Prostate gland (tissue), 2 donors: ENCODE measurements at regions not wholly inside any gene's neighbourhood (a gene's known extent, or its start where the extent isn't known, plus 50 kb on each side); places are given as distances from the start of the nearest gene placed in this dataset.
A peak's percentile ranks its signal among the peaks of the same experiment; 100 is the strongest.

Source experiments
- DNase-seq: peaks from one replicate; pipeline ENCODE4 v3.0.0-alpha.2; 2019; ENCODE audit warnings: low spot score
- H3K27ac ChIP-seq, 2 donors: fragments of 200-600 bp; sonication (generic); 2 replicates each; pipeline ENCODE4 v1.5.1; 2017 to 2019
- H3K27me3 ChIP-seq: fragments of 200-600 bp; sonication (generic); replicated peaks from 2 replicates; pipeline ENCODE4 v1.5.1; 2019; ENCODE audit not compliant: insufficient read depth
- H3K36me3 ChIP-seq, 2 donors: fragments of 200-600 bp; sonication (generic); 1 replicate in 1 of 2; 2 replicates in 1 of 2; pipeline versions ENCODE4 v1.5.1 to v1.8.1; 2017 to 2019
- H3K4me1 ChIP-seq: fragments of 200-600 bp; sonication (generic); replicated peaks from 2 replicates; pipeline ENCODE4 v1.5.1; 2019
- H3K4me3 ChIP-seq, 2 donors: fragments of 200-600 bp; sonication (generic); 2 replicates each; pipeline ENCODE4 v1.5.1; 2017 to 2019
- H3K9me3 ChIP-seq: fragments of 200-600 bp; sonication (generic); 2 replicates; pipeline ENCODE4 v1.5.1; 2017
- POLR2A ChIP-seq: fragments of 450-650 bp; IDR thresholded peaks from one replicate; pipeline ENCODE4 v1.6.1; 2016; ENCODE audit warnings: antibody characterized with exemption, mild to moderate bottlenecking
- POLR2AphosphoS5 ChIP-seq: sonication (generic); formaldehyde crosslinking; IDR thresholded peaks from one replicate; pipeline ENCODE4 v1.6.1; 2017; ENCODE audit warnings: antibody characterized with exemption
- WGBS: methylation state at CpG from one replicate; pipeline ENCODE4 v1.1.5; 2018; 5-methylcytosine and 5-hydroxymethylcytosine counted together
- intact Hi-C: fragments of 100-400 bp; cut with DNase I; formaldehyde crosslinking; loops from one replicate; pipeline ENCODE4 v1.14.2; 2022
- TF ChIP-seq, protein P1 (sequence below), 4 experiments: fragments of 200-600 bp in 2 of 4; fragments of 450-650 bp in 2 of 4; sonication (generic) in 2 of 4; IDR thresholded peaks; 1 replicate in 3 of 4; 2 replicates in 1 of 4; pipeline ENCODE4 v1.5.1; 2016 to 2019; ENCODE audit warnings: antibody characterized with exemption in 4 of 4, mild to moderate bottlenecking in 2 of 4, moderate library complexity in 2 of 4

DNA sequence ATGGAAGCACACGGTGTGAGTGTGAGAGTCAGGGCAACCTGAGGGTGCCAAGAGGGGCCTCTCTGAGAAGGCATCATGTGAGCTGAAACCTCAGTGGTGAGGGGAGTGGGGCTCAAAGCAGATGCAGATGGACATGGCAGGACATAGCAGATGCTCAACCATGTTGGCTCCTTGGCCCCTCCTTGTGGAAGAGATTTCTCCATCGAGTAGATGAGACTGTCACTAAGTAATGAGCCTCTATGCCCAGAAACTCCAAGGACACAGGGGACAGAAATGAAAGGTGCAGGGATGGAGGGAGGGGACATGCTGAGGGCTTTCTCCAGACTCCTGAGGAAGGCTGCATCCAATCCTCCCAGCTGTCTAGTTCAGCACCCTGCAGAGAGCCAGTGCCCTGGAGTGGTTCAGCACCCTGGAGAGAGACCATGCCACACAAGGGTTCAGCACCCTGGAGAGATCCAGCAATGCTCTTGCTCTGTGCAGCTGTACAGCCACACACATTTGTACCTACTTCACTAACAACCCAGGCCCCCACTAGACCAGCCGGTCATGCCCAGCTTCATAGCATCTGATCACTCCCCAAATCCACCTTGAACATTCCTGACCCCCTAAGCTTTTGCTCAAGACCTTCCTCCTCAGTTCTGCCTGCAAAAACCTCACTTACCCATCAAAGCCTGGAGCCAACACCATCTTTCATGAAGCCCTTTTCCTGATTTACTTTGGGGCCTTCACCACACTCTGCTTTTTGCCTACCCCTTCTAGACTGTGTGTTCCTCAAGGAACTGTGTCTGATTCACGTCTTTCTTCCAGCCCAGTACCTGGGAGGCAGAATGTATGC lies 252.0 kb downstream of the CTTN start:
- TF ChIP-seq POLR2AphosphoS5 = no peak
- TF ChIP-seq, protein P1, sequence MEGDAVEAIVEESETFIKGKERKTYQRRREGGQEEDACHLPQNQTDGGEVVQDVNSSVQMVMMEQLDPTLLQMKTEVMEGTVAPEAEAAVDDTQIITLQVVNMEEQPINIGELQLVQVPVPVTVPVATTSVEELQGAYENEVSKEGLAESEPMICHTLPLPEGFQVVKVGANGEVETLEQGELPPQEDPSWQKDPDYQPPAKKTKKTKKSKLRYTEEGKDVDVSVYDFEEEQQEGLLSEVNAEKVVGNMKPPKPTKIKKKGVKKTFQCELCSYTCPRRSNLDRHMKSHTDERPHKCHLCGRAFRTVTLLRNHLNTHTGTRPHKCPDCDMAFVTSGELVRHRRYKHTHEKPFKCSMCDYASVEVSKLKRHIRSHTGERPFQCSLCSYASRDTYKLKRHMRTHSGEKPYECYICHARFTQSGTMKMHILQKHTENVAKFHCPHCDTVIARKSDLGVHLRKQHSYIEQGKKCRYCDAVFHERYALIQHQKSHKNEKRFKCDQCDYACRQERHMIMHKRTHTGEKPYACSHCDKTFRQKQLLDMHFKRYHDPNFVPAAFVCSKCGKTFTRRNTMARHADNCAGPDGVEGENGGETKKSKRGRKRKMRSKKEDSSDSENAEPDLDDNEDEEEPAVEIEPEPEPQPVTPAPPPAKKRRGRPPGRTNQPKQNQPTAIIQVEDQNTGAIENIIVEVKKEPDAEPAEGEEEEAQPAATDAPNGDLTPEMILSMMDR (IDR thresholded peaks at IDR 0.05) = no peak
- TF ChIP-seq POLR2A = no peak
- Histone ChIP-seq H3K4me3 (no peak overlapping the region), H3K36me3 (no peaks in the 10 kb centered on the region), H3K27ac (no peak overlapping the region), H3K9me3 (no peaks in the 10 kb centered on the region), H3K4me1 (no peaks in the 10 kb centered on the region), H3K27me3 (no peaks in the 10 kb centered on the region)
- 59% methylated on average over 4 of the region's 4 CpGs for WGBS
- DNase-seq = peak; percentile 46
- intact Hi-C loops = no loop called here

DNA sequence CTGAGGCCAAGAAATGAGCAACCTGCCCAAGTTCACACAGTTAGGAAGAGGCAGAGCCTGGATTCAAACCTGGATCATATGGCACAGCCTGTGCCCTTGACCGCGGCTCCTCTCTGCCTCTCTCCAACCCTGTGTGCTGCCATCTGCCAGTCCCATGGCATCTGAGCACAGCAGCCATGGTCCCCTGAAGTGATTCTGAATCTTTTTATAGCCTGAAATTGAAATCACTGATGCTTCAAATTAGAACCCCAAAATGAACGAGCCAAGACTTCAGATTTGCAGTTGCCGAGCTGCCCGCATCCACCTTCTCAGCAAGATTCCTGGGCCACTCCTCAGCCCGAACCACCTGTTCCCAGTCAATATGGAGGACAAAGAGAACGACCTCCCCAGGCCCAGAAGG lies 252.7 kb downstream of the CTTN start:
- intact Hi-C loops = no loop called here
- Histone ChIP-seq H3K4me3 (no peak overlapping the region), H3K9me3 (no peaks in the 10 kb centered on the region), H3K27me3 (no peaks in the 10 kb centered on the region), H3K36me3 (no peaks in the 10 kb centered on the region), H3K27ac (no peak overlapping the region), H3K4me1 (no peaks in the 10 kb centered on the region)
- DNase-seq = no peak
- WGBS = 87% methylated on average over 7 of the region's 7 CpGs
- TF ChIP-seq POLR2A (no peak), POLR2AphosphoS5 (no peak)
- TF ChIP-seq, protein P1 (IDR thresholded peaks at IDR 0.05) = no peak

DNA sequence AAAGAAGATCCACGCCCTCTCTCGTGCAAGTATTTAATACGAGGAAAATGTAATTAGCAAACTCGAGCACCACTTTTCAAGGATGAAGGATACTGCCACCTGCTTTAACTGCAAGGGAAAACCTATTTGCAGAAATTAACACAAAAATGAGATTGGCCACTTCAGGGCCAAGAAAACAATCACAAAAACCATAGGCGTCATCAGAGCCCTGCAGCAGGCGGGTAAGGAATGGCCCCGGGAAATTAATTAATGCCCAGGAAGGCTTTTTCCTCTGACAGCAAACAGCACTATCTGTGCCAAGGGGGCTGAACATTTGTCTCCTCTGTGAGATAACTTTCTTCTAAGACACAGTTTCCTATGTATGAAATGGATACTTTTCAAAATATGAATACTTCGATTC lies 255.7 kb downstream of the CTTN start:
- no peaks in the 10 kb centered on the region for H3K9me3 ChIP-seq
- H3K27me3 ChIP-seq = no peaks in the 10 kb centered on the region
- DNase-seq = no peak
- H3K4me1 ChIP-seq = no peaks in the 10 kb centered on the region
- WGBS = 71% methylated on average over 8 of the region's 8 CpGs
- intact Hi-C loops = no loop called here
- no peaks in the 10 kb centered on the region for H3K36me3 ChIP-seq
- H3K27ac ChIP-seq = no peak overlapping the region
- H3K4me3 ChIP-seq = no peak overlapping the region
- TF ChIP-seq, protein P1 (IDR thresholded peaks at IDR 0.05) = no peak
- TF ChIP-seq POLR2AphosphoS5 (no peak), POLR2A (no peak)

DNA sequence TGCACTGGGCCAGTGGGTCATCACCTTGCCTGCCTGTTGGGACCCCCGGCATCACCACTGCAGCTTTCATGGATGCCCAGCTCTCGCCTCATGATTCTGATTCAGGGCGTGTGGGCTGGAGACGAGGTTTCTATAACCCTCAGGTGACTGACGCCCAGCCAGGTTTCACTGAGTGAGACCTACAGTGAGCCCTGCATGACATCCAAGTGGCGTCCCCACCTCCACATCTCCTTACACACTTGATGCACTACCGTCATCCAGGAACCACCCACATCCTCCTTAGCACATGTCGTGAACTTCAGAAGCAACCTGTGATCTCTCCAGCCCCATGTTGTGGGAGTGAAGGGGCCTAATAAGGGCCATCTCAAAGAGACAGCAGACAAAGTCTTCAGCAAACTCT lies 257.5 kb downstream of the CTTN start:
- intact Hi-C loops = no loop called here
- WGBS = 83% methylated on average over 8 of the region's 8 CpGs
- no peaks in the 10 kb centered on the region for H3K27me3 ChIP-seq
- no peak overlapping the region for H3K27ac ChIP-seq
- no peaks in the 10 kb centered on the region for H3K4me1 ChIP-seq
- TF ChIP-seq POLR2AphosphoS5 (no peak), POLR2A (no peak)
- TF ChIP-seq, protein P1 (IDR thresholded peaks at IDR 0.05) = no peak
- H3K36me3 ChIP-seq = no peaks in the 10 kb centered on the region
- no peak overlapping the region for H3K4me3 ChIP-seq
- H3K9me3 ChIP-seq = no peaks in the 10 kb centered on the region
- no peak for DNase-seq

DNA sequence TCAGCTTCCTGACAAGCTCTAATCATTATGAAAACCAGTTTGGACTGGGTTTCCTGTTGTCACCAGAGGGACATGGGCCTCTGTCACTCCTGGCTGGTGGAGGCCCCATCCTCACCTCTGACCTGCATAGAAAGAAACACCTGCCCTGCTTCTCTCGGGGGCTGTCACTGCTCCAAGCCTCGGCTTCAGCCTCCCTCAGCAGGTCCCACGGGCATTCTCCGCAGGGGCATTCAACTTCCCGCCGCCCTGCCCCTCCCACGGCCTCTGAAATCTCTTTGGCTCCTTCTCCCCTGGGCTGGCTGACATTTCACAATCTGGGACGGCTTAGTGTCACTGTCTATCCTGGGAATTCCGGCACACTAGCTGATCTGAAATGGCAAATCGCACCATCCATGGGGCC lies 257.9 kb downstream of the CTTN start:
- no peak for TF ChIP-seq POLR2A
- TF ChIP-seq, protein P1 (IDR thresholded peaks at IDR 0.05) = no peak
- no peak for TF ChIP-seq POLR2AphosphoS5
- no peak for DNase-seq
- Histone ChIP-seq H3K4me1 (no peaks in the 10 kb centered on the region), H3K9me3 (no peaks in the 10 kb centered on the region), H3K27ac (no peak overlapping the region), H3K4me3 (no peak overlapping the region), H3K36me3 (no peaks in the 10 kb centered on the region), H3K27me3 (no peaks in the 10 kb centered on the region)
- intact Hi-C loops = no loop called here
- 59% methylated on average over 10 of the region's 10 CpGs for WGBS
